Natural killer cell (primary cell): ENCODE measurements at regions not wholly inside any gene's neighbourhood (a gene's known extent, or its start where the extent isn't known, plus 50 kb on each side); places are given as distances from the start of the nearest gene placed in this dataset.

ENCODE experiments used
- ATAC-seq, 3 donors: fragments of 150-1000 bp in 2 of 3; fragments of 200-7000 bp in 1 of 3; cut with Tn5 transposase; 1 replicate in 1 of 3; 2 replicates in 2 of 3; pipeline ENCODE4 v1.10.0; 2021; ENCODE audit warnings: mild to moderate bottlenecking in 2 of 3, moderate library complexity in 2 of 3
- DNase-seq, 2 donors: peaks; one replicate each; pipeline versions ENCODE4 v3.0.0 to v3.0.0-alpha.2; 2013 to 2021; ENCODE audit warnings: mixed read lengths in 1 of 2
- H3K27ac ChIP-seq: one replicate; pipeline ENCODE4 v1.5.1; 2013; ENCODE audit warnings: mild to moderate bottlenecking, low read length
- H3K27me3 ChIP-seq: one replicate; pipeline ENCODE4 v1.6.1; 2013; ENCODE audit warnings: low read length; ENCODE audit not compliant: control insufficient read depth, insufficient read depth
- H3K36me3 ChIP-seq: one replicate; pipeline ENCODE4 v1.6.1; 2013; ENCODE audit warnings: low read length; ENCODE audit not compliant: control insufficient read depth, insufficient read depth
- H3K4me1 ChIP-seq: one replicate; pipeline ENCODE4 v1.6.1; 2013; ENCODE audit warnings: low read length; ENCODE audit not compliant: control insufficient read depth, insufficient read depth
- H3K4me3 ChIP-seq: one replicate; pipeline ENCODE4 v1.5.1; 2013; ENCODE audit warnings: low read length
- H3K9me3 ChIP-seq: one replicate; pipeline ENCODE4 v1.6.1; 2013; ENCODE audit warnings: low read length; ENCODE audit not compliant: control insufficient read depth, insufficient read depth
- H3K27ac Mint-ChIP-seq, 2 donors: one replicate each; pipeline ENCODE4 v1.8.0; 2022; ENCODE audit warnings: mild to moderate bottlenecking in 2 of 2, mixed read lengths in 2 of 2, moderate library complexity in 1 of 2
- H3K27me3 Mint-ChIP-seq, 2 donors: one replicate each; pipeline ENCODE4 v1.8.0; 2022; ENCODE audit warnings: low read depth in 2 of 2, mixed read lengths in 2 of 2
- H3K36me3 Mint-ChIP-seq: one replicate; pipeline ENCODE4 v1.8.0; 2022; ENCODE audit warnings: mixed read lengths
- H3K4me1 Mint-ChIP-seq, 2 donors: one replicate each; pipeline ENCODE4 v1.8.0; 2022; ENCODE audit warnings: mixed read lengths in 2 of 2
- H3K4me3 Mint-ChIP-seq: one replicate; pipeline ENCODE4 v1.8.0; 2022; ENCODE audit warnings: mild to moderate bottlenecking, moderate library complexity, mixed read lengths
- H3K9me3 Mint-ChIP-seq, 2 donors: one replicate each; pipeline ENCODE4 v1.8.0; 2022; ENCODE audit warnings: mixed read lengths in 2 of 2
- WGBS: methylation state at CpG from one replicate; pipeline ENCODE4 v1.1.7; 2013; ENCODE audit warnings: missing lambda C conversion rate; ENCODE audit not compliant: insufficient coverage; 5-methylcytosine and 5-hydroxymethylcytosine counted together
- intact Hi-C: fragments of 100-400 bp; cut with micrococcal nuclease; formaldehyde crosslinking; loops from one replicate; pipeline ENCODE4 v1.14.2; 2022
- TF ChIP-seq, protein P1 (sequence below): fragments of 200-600 bp; IDR thresholded peaks from one replicate; pipeline ENCODE4 v1.8.0; 2022; ENCODE audit warnings: antibody characterized with exemption

DNA sequence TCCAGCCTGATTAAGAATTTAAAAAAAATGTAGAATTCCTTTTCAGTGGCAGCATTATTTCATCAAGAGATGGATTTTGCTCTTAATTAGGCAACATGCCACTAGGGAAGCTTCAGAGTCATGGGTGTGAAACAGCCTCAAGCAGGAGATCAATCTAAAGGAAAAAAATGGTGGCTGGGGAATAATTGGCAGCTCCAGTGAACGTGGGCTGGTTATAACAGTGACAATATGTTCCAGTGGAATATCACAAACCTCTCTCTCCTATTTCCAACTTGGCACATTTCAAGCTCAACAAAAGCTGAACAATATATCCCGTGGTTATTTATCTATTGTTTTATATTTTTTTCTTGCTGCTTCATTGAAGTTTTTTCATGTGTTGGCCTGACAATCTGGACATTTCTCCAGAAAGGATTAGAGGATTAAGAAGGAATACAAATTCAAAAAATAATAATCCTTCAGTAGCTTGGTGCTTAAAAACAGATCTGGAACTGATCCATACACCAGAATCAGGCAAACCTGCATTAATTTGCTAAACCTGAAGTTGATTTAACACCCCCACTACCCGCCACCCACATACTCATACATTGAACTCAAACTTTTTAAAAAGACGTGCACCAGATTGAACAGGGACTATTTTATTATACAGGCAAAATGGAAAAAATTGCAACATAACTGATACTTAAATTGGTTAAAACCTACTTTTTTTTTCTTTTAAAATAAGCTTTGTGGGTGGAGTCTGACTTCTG, 255.9 kb upstream of the SPRED2 start:
- DNase-seq (no peak), ATAC-seq (no peak)
- H3K4me3 ChIP-seq = no peak overlapping the region
- peaks cover 0 to 4% of the 10 kb centered on the region in 2 donors for H3K27me3 Mint-ChIP-seq
- intact Hi-C loops = no loop called here
- no peak overlapping the region for H3K27ac Mint-ChIP-seq
- no peaks in the 10 kb centered on the region for H3K9me3 ChIP-seq
- H3K4me1 Mint-ChIP-seq = no peaks in the 10 kb centered on the region
- H3K36me3 ChIP-seq = no peaks in the 10 kb centered on the region
- 74% methylated on average over 3 of the region's 4 CpGs for WGBS
- no peaks in the 10 kb centered on the region for H3K27me3 ChIP-seq
- H3K27ac ChIP-seq = no peak overlapping the region
- TF ChIP-seq, protein P1, sequence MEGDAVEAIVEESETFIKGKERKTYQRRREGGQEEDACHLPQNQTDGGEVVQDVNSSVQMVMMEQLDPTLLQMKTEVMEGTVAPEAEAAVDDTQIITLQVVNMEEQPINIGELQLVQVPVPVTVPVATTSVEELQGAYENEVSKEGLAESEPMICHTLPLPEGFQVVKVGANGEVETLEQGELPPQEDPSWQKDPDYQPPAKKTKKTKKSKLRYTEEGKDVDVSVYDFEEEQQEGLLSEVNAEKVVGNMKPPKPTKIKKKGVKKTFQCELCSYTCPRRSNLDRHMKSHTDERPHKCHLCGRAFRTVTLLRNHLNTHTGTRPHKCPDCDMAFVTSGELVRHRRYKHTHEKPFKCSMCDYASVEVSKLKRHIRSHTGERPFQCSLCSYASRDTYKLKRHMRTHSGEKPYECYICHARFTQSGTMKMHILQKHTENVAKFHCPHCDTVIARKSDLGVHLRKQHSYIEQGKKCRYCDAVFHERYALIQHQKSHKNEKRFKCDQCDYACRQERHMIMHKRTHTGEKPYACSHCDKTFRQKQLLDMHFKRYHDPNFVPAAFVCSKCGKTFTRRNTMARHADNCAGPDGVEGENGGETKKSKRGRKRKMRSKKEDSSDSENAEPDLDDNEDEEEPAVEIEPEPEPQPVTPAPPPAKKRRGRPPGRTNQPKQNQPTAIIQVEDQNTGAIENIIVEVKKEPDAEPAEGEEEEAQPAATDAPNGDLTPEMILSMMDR = no peak
- no peaks in the 10 kb centered on the region for H3K36me3 Mint-ChIP-seq
- H3K4me3 Mint-ChIP-seq = no peak overlapping the region
- H3K9me3 Mint-ChIP-seq = no peaks in the 10 kb centered on the region
- no peaks in the 10 kb centered on the region for H3K4me1 ChIP-seq

DNA sequence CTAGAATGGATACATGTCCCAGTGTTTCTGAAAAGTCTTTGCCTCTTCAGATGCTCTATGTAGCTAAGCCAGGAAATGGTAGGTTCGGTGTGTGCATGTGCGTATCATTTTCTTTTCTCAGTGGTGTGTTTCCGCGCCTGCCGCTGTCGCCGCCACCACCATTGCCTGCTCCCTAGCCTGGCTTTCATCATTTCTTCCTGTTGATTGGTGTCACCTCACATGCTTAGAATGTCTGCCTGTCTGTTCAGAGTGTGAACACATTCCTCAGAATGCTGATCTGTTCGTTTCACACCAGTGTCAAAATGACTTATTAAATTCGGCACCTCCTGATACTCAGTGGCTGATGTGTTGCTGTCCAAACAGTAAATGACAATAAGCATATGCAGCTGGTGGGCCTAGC, 255.2 kb upstream of the SPRED2 start:
- ATAC-seq (no peak), DNase-seq (no peak)
- H3K27ac ChIP-seq = no peak overlapping the region
- intact Hi-C loops = no loop called here
- no peak overlapping the region for H3K4me3 Mint-ChIP-seq
- H3K4me1 ChIP-seq = no peaks in the 10 kb centered on the region
- no peaks in the 10 kb centered on the region for H3K9me3 Mint-ChIP-seq
- peaks cover 0 to 5% of the 10 kb centered on the region in 2 donors for H3K27me3 Mint-ChIP-seq
- H3K36me3 ChIP-seq = no peaks in the 10 kb centered on the region
- TF ChIP-seq, protein P1 = no peak
- no peaks in the 10 kb centered on the region for H3K9me3 ChIP-seq
- H3K4me1 Mint-ChIP-seq = no peaks in the 10 kb centered on the region
- 92% methylated on average over 9 of the region's 9 CpGs for WGBS
- no peak overlapping the region for H3K27ac Mint-ChIP-seq
- no peaks in the 10 kb centered on the region for H3K27me3 ChIP-seq
- H3K36me3 Mint-ChIP-seq = no peaks in the 10 kb centered on the region
- no peak overlapping the region for H3K4me3 ChIP-seq

DNA sequence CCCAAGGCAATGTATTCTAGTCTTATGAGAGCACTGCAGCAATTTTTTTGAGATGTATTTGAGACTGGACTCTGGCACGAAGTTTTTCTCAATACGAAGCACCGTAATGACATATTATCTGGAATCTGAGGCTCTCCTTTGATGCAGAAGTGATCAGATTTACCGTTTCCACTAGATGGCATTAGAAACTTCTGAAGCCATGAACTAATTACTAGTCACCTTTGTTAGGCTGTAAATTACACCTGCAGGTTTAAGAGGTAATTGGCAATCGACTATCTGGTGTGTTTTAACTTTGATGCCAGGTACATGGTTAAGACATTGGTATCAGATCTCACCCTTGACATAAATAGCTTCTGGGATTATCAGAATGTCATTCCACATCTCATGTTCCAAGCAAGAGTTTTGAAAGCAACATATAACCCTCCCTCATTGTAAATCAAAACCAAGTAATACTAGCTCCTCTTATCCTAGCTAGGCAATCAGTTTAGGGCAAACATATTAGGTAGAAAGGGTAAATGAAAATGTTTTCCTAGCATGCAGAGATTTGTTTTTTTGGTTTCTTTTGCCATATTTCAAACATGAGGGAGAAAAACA, 254.6 kb upstream of the SPRED2 start:
- Histone ChIP-seq H3K27me3 (no peaks in the 10 kb centered on the region), H3K9me3 (no peaks in the 10 kb centered on the region), H3K27ac (no peak overlapping the region), H3K4me1 (no peaks in the 10 kb centered on the region), H3K4me3 (no peak overlapping the region), H3K36me3 (no peaks in the 10 kb centered on the region)
- intact Hi-C loops = no loop called here
- WGBS = 71% methylated on average over 5 of the region's 5 CpGs
- ATAC-seq = no peak
- H3K4me1 Mint-ChIP-seq = no peaks in the 10 kb centered on the region
- H3K27me3 Mint-ChIP-seq = peaks cover 0 to 5% of the 10 kb centered on the region in 2 donors
- H3K36me3 Mint-ChIP-seq = no peaks in the 10 kb centered on the region
- no peaks in the 10 kb centered on the region for H3K9me3 Mint-ChIP-seq
- no peak for DNase-seq
- TF ChIP-seq, protein P1 = no peak
- H3K27ac Mint-ChIP-seq = no peak overlapping the region
- no peak overlapping the region for H3K4me3 Mint-ChIP-seq

DNA sequence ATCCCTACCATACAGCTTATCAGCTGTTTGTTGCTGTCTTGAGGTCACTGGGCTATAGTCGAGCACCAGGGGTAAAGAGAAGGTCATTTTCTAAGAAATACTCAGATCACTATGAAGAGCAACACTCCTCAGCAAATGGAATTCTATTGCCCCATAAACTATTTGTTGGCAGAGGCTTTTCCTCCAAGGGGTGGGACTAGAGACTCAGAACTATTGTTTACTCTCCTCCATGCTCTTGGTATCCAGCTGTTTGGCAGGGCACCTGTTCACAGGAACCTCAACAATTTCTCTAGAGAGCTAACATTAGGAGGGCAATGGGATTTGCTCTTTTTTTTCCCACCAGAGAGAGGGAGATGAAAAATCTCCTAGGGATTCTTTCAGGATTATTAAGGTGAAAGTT, 249.1 kb upstream of the SPRED2 start:
- H3K9me3 Mint-ChIP-seq = peaks cover 0 to 2% of the 10 kb centered on the region in 2 donors
- no peak overlapping the region for H3K27ac ChIP-seq
- intact Hi-C loops = no loop called here
- H3K36me3 Mint-ChIP-seq = no peaks in the 10 kb centered on the region
- no peaks in the 10 kb centered on the region for H3K27me3 ChIP-seq
- no peak overlapping the region for H3K4me3 ChIP-seq
- no peaks in the 10 kb centered on the region for H3K4me1 ChIP-seq
- no peak overlapping the region for H3K27ac Mint-ChIP-seq
- ATAC-seq = no peak
- no peak for DNase-seq
- TF ChIP-seq, protein P1 = no peak
- peaks cover 2 to 11% of the 10 kb centered on the region in 2 donors for H3K27me3 Mint-ChIP-seq
- no CpG with 5 or more reads among the region's 1 CpG for WGBS
- H3K4me1 Mint-ChIP-seq = no peaks in the 10 kb centered on the region
- no peaks in the 10 kb centered on the region for H3K36me3 ChIP-seq
- H3K4me3 Mint-ChIP-seq = no peak overlapping the region
- H3K9me3 ChIP-seq = no peaks in the 10 kb centered on the region
